GM21737 (cell line): ENCODE measurements at regions not wholly inside any gene's neighbourhood (a gene's known extent, or its start where the extent isn't known, plus 50 kb on each side); places are given as distances from the start of the nearest gene placed in this dataset.
"Not testable (repeated sequence)": the region's sequence is repeated elsewhere in the genome, so short reads cannot be mapped to it uniquely, and the experiment has no call there.

Experiments used
- ATAC-seq: cut with Tn5 transposase; IDR thresholded peaks from one replicate; pipeline ENCODE4 v1.9.1; 2021; ENCODE audit warnings: mild to moderate bottlenecking, moderate library complexity; ENCODE audit not compliant: unreplicated experiment

DNA sequence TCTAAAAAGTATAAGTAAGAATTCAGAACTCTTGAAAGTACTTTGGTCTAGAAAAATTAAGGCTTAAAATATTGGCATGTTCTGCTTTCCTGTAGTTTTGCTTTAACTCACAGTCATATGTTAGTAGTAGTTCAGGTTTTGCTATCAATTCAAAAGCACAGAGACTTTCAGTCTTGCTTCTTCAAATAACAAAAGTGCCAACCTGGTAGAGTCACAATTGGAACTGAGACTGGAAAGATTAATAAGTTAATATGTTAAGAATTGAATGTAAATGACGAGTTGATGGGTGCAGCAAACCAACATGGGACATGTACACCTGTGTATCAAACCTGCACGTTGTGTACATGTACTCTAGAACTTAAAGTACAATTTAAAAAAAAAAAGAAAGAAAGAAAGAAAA lies 822.3 kb downstream of the MTRR start:
- ATAC-seq = no peak

DNA sequence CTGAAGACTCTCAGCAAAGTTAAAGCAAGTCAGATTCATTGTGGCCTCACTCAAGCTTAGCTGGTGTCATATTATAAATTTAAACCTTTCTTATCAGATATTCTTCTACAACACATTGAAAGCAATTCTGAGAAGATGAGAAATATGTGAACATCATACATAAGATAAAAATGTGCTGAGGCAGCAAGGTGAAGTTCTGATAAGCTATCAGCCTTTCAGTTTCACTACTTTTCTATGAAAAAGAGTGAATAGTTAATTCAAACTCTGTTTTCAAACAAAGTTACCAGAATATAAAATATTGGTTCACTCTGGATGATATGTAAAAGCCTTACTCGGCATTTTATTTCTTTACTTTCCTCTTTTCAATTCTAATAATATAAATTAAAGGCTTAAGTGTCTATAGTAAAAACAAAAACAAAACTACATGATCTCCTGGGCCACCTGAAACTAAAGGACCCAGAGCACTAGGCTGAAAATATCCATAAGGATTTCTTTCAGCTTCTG lies 824.4 kb downstream of the MTRR start:
- no peak for ATAC-seq

DNA sequence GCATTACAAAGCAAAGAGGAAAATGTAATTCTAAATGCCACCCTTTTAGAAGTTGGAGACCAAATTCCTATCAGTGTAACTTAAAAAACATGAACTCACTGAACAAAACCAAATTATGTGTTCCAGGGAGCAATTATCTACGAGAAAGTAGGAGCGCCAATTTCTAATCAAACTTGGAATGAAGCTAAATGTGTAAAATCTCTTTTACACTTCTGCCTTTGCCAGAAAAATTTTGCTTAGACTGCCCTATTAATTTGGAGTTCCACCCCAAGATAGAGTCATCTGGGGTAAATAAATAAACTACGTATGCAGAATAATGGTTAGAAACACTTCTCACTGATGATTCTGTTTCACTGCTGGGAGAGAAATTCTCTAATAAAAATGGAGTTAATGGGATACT lies 825.6 kb downstream of the MTRR start:
- no peak for ATAC-seq

DNA sequence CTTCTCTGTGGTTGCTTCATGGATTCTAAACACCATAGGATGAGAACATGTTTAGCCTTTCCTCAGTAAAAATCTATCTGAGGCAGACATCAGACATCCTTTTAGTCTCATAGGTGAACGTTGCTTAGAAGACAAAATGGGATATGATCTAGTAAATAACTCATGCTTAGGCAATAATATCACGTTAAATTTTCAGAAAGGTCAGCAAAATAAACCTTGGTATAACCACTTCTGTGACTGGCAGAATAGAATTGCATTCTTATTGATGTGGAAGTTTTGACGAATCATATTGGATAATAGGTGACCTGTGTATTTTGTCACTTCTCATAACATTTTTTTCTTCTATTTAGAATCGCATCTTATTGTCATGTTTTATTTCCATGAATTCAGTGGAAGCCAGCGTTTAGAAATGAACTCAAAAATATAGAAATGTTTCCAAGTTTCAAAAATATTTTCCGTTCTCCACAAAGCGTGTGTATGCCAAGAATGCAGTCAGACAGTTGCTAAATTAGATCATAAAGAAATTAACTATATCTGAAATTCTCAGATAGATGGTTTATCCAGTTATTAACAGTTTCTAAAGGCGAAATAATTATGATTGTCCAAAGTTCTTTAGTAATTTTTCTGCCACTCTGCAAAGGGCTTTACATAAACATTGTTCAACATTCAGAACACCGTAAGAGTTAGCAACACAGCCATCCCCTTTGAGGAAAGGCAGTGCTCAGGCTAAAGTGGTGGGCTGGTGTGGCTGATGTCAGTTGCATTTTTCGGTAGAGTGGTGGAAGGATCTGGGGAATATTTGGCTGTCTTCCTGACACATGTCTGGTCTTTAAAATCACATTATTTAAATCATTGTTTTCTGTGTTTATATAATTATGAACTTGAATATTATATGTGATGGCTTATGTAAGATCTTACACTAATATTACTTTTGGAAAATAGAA lies 827.2 kb downstream of the MTRR start:
- ATAC-seq = no peak

DNA sequence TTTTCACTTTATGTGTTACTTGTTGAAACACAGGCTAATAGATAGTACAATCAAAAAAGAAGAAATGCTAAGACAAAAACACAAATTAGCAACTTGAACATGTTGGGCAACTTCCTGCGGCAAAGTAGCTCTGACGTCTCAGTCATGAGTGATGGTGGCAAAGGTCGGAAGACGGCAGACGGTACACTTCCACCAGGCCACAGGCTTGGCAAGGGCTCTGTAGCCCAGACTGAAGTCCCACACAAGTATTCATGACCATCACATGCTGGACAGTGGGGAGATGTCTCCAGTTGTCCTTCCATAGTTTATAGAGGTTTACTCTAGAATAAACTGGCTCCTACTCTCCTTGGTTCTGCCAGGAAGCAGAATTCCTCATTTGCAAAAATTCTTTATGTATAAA lies 831.3 kb downstream of the MTRR start:
- no peak for ATAC-seq

DNA sequence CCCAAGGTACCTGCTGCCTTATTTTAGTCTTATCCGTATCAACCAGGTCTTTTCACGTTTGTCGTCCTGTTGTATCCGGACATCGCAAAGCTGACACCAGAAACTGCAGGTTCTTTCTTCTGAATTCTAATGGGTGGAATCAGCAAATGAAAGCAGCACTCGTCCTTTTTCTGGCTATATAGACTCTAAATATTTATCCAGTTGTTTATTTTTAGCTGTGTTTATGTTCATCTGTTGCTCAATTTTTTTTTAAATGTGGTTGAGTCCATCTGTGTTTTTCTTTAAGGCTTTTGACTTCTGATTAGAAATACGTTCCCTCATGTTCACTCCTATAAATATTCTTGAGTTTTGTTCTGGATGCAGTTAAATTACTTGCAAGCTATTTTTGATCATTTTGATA lies 831.7 kb downstream of the MTRR start:
- no peak for ATAC-seq

DNA sequence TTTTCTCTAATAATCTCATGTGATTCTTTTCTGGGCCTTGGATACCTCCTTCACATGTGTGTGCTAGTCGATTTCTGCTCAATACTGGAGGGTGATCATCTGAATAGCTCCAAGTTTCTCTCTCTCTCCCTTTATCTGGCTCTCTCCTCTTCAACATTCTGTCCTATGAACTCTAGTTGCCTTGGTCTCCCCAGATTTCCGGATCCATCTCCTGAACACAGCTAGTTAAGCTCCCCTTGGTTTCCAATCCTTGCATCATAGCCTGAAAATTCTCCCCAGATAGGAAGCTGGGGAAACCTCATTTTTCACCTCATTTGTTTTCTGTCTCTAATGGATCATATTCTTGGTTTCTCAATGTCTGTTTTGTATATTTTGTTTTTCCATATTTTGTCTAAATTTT lies 832.3 kb downstream of the MTRR start:
- no peak for ATAC-seq

DNA sequence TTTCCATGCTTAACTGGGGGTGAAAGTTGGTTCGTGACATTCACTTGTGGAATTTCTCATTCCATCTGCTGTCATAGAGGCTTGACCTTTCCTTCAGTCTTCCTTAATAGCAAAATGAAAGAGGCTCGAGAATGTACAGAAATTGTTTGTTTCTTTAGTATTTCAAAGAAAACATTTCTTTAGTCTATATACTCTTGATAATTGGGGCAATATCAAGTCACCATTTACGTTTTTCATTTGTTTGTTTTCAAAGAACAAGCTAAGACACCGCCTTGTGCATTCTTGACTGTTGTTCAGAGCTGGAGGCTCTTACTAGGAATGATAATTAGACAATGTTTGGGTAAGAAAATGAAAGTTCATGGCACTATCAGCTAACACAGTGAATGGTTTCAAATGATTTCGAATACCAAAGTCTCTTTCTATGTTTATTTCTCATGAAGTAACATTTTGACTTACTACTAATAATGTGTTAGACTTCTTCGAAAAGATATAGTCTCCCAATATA lies 835.4 kb downstream of the SEMA5A start:
- no peak for ATAC-seq

DNA sequence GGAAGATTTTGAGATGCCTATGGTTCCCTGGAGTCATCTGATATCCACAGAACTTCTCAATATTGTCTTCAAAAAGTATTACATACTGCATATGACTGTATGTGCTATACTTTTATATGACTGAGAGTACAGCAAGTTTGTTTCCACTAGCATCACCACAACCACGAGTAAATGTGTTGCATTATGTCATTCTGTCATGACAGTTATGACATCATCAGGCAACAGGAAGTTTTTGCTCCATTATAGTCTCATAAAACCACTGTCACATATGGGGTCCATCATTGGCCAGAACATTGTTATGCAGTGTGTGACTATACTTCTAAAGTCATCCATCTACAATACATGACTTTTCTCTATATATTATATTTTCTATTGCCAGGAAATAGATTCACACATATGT lies 831.7 kb downstream of the SEMA5A start:
- ATAC-seq = no peak

DNA sequence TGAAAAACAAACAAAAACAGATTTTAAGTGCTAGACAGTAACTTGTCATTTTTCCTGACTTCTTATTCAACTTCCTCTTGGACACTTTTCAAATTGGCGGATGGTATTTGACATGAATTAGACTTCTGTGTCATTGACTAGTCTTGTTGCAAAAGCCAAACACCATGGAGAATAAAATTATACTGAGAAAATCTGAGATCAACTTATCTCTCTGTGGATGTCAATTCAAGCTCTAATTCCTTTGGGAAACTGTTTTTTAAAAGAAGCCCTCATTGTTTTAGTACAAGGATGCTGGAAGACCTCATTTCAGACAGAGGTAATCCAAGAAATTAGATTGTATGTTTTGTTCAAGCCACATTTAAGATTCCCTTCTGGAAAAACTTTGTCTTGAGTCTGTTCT lies 831.0 kb downstream of the SEMA5A start:
- no peak for ATAC-seq

DNA sequence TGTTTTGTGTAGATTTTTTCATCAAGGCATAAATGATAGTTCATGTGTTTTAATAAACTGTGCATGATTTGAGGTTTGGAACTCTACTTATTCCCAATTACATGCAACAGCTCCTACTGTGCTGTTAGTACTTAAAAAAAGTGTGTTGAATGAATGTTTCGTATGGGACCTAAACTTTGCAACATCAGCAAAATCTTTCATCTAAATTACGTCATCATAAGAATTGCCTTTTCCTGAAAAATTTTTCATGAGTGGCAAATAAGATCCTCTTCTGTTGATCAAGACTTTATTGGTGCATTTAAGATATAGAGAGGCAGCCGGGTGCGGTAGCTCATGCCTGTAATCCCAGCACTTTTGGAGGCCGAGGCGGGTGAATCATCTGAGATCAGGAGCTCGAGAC lies 826.1 kb downstream of the SEMA5A start:
- ATAC-seq = no peak

DNA sequence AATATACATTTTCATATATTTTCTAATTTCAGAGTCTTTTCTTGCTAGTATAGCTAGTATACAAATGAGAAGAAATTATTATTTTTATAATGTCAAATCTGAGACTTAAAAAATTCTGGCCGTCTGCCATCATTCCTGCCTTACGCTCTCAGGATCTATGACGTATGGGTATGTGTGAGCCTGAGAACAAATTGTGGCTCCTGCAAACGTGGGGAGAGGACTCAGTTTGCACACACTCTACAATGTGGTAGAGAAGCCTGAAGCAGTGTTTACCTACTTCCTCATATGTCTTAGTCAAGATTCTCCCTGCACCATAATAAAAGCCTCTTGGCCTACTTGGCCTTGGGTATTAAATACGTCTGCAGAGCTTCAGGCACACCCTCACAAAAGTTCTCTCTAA lies 825.4 kb downstream of the SEMA5A start:
- ATAC-seq = no peak

DNA sequence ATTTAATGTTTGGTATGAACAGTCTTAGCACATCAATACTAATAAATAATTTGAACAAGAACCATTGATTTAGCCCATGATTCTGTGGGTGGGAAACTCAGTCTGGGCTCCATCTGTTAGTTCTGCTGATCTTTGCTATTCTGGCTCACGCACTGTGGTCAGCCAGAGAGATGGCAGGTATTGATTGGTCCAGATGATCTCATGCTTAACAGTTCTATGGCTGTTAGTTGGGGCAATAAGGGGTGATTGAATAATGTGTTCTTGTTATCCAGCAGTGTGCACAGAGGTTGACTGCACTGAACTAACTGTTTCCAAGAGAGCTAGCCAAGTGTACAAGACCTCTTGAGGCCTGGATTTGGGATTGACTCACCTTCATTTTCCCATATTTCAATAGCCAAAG lies 824.3 kb downstream of the SEMA5A start:
- no peak for ATAC-seq

DNA sequence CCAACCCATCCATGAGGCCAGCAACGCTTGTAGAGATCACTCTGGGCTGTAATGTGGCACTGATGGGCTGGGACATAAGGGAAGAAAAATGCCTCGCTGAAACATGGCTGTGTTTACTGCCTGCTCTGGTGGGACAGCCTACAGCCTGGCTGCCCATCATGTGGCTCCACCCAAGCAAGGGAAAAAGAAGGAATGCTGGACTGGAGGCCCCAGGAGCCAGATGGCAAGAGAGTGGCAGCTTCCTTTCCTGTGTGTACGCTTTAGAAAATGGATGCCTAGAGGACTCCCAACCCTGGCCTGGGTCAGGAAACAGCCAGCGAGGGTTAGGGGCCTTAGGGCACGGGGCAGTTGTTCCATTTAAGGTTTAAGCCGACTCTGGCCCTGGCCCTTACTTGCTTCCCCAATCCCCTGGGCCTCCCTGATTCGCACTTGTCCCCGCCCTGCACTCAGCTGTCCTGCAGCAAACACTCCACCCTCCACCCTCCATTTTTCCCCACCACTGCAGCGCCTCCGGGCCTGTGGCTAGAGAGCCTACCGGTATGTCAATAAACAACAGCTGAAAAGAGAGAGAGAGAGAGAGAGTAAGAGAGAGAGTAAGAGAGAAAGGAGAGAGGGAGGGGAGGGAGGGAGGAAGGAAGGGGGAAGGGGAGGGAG lies 819.4 kb downstream of the SEMA5A start:
- ATAC-seq = no peak

DNA sequence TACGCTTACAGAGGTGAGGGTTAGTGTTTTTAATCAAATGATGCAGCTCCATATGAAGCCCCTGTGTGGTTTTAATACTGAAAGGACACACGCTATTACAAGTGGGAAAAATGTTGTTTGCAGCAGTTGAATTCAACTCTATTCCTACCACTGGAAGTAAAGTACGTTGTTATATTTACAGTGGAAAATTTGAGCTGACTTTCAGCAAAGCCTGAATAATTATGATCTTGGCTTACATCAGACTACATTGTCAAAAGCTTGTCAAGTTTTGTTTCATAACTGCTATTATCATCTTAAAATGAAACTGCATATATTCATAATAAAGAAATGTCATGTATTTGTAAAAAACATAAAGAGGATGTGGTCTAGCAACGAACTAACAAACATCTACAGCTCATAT lies 818.5 kb downstream of the SEMA5A start:
- ATAC-seq = no peak

DNA sequence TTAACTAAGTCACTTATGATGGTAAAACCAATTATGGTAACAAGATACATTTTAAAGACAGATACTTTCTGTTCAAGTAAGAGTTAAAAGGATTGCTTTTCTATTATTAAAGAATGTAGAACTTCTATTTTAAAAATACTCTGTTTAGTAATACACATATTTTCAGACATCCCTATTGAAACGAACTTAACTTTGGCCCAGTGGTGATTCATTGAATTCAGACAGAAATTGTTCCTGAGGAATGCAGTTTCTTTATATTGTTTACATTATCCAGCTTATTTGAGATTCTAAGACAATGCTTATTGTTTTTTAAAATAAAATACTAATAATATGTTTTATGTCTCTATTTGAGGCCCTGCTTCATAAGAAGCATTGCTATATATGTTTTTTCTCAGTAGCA lies 816.4 kb downstream of the SEMA5A start:
- ATAC-seq = no peak

DNA sequence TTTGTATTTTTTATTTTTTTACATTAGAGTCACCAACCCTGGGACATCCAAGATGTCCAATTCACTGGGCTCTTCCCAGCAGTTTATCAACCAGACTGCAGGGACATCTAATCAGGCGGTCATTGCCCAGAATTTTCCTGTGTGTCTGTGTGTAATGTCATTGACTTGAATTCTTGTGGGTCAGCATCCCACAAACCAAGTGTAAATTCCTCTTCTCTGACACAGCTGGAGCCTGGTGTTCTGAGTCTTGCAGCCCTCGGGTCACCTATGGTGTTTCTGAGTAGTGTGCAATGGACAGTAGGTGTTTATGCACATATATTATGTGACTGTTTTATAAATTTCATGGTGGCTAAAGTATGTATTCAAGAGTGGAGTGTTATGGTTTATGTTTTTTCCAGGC lies 815.7 kb downstream of the SEMA5A start:
- no peak for ATAC-seq

DNA sequence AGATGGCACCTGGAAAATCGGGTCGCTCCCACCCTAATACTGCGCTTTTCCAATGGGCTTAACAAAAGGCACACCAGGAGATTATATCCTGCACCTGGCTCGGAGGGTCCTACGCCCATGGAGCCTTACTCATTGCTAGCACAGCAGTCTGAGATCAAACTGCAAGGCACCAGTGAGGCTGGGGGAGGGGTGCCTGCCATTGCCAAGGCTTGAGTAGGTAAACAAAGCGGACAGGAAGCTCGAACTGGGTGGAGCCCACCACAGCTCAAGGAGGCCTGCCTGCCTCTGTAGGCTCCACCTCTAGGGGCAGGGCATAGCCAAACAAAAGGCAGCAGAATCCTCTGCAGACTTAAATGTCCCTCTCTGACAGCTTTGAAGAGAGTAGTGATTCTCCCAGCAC lies 814.8 kb downstream of the SEMA5A start:
- ATAC-seq = not testable (repeated sequence)

DNA sequence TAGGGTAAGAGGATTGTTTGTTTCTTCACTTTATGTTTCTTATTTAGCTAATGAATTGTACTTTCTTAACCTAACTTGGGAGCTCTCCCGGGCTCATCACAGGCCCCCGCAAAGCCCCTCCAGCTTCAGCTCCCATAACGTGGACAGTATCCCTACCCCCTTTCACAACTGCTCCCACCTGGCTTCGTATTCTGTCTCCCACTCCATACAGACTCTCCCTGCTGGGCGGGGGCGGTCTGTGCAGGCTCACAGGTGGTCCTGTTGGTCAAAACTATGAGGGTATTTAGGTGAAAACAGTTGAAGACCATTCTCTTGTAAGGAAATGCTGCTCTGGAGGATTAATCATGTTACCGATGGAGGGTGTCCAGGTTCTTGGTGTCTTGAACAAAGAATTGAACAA lies 805.3 kb downstream of the SEMA5A start:
- no peak for ATAC-seq

DNA sequence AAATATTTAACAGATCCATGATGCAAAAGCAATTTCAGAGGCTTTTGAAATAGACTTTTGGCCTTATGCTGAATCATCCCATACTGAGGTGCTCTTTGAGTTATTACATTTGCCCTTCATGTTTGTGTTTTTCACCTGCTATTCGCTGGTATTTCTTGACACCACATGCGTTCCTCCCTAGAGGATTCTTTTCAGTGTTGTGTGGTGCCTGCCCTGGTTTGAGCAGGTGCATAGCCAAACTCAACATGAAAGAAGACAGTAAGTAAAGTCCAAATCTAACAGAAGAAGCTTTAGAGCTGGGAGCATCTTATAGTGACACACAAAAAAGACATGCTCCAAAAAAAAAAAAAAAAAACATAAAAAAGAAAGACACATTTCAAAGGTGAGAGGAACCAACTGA lies 796.3 kb downstream of the SEMA5A start:
- ATAC-seq = no peak

DNA sequence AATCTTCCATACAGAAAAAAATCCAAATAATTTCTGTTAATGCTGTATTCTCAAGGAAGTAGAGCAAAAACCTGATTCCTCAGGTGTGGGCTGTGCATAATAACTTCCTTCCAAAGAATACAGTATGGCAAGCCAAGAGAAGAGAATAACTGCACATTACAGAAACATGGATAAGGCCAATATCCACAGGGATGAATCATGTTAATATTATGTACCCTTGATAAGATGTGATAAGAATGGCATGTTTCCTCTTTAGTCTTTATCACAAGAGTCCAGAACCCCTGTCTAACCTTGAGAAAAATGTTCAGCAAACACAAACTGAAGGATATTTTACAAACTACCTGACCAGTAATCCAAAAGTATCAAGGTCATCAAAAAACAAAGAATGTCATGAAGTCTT lies 795.8 kb downstream of the SEMA5A start:
- ATAC-seq = no peak

DNA sequence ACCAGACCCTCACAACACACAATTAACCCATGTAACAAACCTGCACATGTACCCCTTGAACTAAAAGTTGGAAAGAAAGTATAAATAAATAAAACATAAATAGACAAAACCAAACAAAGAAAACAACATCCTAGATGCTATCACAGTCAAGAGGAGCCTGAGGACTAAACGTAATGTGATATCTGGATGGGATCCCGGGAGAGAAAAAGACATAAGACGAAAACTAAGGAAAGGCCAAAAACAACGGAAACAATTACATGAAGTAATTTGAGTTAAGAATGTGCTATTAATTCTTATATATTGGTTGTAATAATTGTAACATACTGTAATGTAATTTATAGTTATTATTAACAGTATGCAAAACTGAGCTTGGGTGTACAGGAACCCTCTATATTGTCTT lies 793.9 kb downstream of the SEMA5A start:
- ATAC-seq = no peak
